Femur (tissue), 1 donor: ENCODE measurements at regions not wholly inside any gene's neighbourhood (a gene's known extent, or its start where the extent isn't known, plus 50 kb on each side); places are given as distances from the start of the nearest gene placed in this dataset.
A peak's percentile ranks its signal among the peaks of the same experiment; 100 is the strongest.

Experiments
- DNase-seq: peaks from one replicate; pipeline ENCODE4 v3.0.0-alpha.2; 2017

- DNase-seq, result peak; percentile 13
Observed at GRCh38 chr1:29520571-29521437, 284.5 kb downstream of the PTPRU start.

- DNase-seq, result peak; percentile 40
Observed at GRCh38 chr1:29519788-29520110, 283.4 kb downstream of the PTPRU start.

- DNase-seq, result peak; percentile 15
Observed at GRCh38 chr1:29519108-29519787, 282.9 kb downstream of the PTPRU start.

- DNase-seq, result no peak
Observed at GRCh38 chr1:29518183-29518835, 282.0 kb downstream of the PTPRU start.

- no peak for DNase-seq
Observed at GRCh38 chr1:29517251-29518086, 281.1 kb downstream of the PTPRU start.

- no peak for DNase-seq
Observed at GRCh38 chr1:29516063-29516820, 279.9 kb downstream of the PTPRU start.

- no peak for DNase-seq
Observed at GRCh38 chr1:29515170-29515955, 279.0 kb downstream of the PTPRU start.

GRCh38 chr1:29514361-29515169 is 278.2 kb downstream of the PTPRU start:
- no peak for DNase-seq

GRCh38 chr1:29513357-29513756 is 277.0 kb downstream of the PTPRU start:
- peak; percentile 47 for DNase-seq

- no peak for DNase-seq
Observed at GRCh38 chr1:29511436-29511835, 275.1 kb downstream of the PTPRU start.

- no peak for DNase-seq
Observed at GRCh38 chr1:29508458-29509107, 272.3 kb downstream of the PTPRU start.

- no peak for DNase-seq
Observed at GRCh38 chr1:29506678-29507225, 270.4 kb downstream of the PTPRU start.

- DNase-seq, result no peak
Observed at GRCh38 chr1:29505532-29506220, 269.4 kb downstream of the PTPRU start.

- no peak for DNase-seq
Observed at GRCh38 chr1:29504709-29505410, 268.5 kb downstream of the PTPRU start.

GRCh38 chr1:29504196-29504595 is 267.9 kb downstream of the PTPRU start:
- DNase-seq, result no peak

- DNase-seq, result peak; percentile 31
Observed at GRCh38 chr1:29502911-29503840, 266.9 kb downstream of the PTPRU start.
